ENCODE measurements at regions not wholly inside any gene's neighbourhood (a gene's known extent, or its start where the extent isn't known, plus 50 kb on each side); places are given as distances from the start of the nearest gene placed in this dataset.

DNA sequence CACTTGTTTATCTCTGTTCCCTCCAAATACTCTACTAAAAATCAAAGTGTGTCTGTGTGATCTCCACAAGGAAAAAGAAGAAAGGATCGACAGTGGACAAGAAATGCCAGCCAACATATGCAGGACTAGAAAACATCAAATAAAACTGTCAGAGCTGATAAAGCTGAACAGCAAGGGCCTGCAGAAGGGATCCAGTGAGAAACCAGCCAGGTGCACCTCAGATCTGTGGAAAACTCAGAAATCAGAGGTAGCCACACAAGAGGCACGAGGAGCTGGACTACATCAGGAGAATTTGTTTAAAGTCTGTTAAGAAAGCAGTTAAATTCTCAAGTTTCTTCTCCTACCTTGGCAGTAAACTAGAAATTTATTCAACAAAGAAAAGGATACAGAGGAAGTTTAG lies 135.2 kb downstream of the SUCLG1 start:
- H3K27me3 ChIP-seq (ENCODE audit: insufficient read depth, poor library complexity, severe bottlenecking): peaks cover 7% of the 10 kb centered on the region
- no peaks in the 10 kb centered on the region for H3K4me1 ChIP-seq (ENCODE audit: insufficient read depth, poor library complexity, severe bottlenecking)
- H3K27ac ChIP-seq (ENCODE audit: poor library complexity, severe bottlenecking): no peak overlapping the region
- no peaks in the 10 kb centered on the region for H3K9me3 ChIP-seq (ENCODE audit: severe bottlenecking)
- DNase-seq (ENCODE audit: low spot score) (no peak), ATAC-seq (ENCODE audit: low read depth) (no peak)
- no peaks in the 10 kb centered on the region for H3K36me3 ChIP-seq (ENCODE audit: low read depth)
- H3K4me3 ChIP-seq (ENCODE audit: severe bottlenecking): no peak overlapping the region
- TF ChIP-seq, protein P1, sequence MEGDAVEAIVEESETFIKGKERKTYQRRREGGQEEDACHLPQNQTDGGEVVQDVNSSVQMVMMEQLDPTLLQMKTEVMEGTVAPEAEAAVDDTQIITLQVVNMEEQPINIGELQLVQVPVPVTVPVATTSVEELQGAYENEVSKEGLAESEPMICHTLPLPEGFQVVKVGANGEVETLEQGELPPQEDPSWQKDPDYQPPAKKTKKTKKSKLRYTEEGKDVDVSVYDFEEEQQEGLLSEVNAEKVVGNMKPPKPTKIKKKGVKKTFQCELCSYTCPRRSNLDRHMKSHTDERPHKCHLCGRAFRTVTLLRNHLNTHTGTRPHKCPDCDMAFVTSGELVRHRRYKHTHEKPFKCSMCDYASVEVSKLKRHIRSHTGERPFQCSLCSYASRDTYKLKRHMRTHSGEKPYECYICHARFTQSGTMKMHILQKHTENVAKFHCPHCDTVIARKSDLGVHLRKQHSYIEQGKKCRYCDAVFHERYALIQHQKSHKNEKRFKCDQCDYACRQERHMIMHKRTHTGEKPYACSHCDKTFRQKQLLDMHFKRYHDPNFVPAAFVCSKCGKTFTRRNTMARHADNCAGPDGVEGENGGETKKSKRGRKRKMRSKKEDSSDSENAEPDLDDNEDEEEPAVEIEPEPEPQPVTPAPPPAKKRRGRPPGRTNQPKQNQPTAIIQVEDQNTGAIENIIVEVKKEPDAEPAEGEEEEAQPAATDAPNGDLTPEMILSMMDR (IDR thresholded peaks at IDR 0.05; ENCODE audit: poor library complexity, severe bottlenecking): no peak

DNA sequence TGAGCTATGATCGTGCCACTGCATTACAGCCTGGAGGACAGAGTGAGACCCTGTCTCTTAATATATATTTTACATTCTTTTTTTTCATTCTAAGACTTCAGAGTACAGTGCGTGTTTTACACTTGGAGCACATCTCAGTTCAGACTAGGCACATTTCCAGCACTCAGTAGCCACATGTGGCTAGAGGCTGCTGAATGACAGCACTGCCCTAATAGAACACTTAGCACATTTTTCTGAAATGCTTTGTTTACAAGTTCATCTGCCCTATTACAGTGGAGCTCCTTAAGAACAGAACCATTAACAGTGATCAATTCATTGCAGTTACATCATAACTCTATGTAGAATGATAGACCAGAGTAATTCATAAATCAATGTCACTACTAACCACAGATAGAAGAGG lies 138.1 kb downstream of the SUCLG1 start:
- Histone ChIP-seq H3K36me3 (ENCODE audit: low read depth) (no peaks in the 10 kb centered on the region), H3K27ac (ENCODE audit: poor library complexity, severe bottlenecking) (no peak overlapping the region), H3K27me3 (ENCODE audit: insufficient read depth, poor library complexity, severe bottlenecking) (peaks cover 7% of the 10 kb centered on the region), H3K4me3 (ENCODE audit: severe bottlenecking) (no peak overlapping the region), H3K9me3 (ENCODE audit: severe bottlenecking) (no peaks in the 10 kb centered on the region), H3K4me1 (ENCODE audit: insufficient read depth, poor library complexity, severe bottlenecking) (no peaks in the 10 kb centered on the region)
- ATAC-seq (ENCODE audit: low read depth): no peak
- no peak for DNase-seq (ENCODE audit: low spot score)
- TF ChIP-seq, protein P1 (IDR thresholded peaks at IDR 0.05; ENCODE audit: poor library complexity, severe bottlenecking): no peak

DNA sequence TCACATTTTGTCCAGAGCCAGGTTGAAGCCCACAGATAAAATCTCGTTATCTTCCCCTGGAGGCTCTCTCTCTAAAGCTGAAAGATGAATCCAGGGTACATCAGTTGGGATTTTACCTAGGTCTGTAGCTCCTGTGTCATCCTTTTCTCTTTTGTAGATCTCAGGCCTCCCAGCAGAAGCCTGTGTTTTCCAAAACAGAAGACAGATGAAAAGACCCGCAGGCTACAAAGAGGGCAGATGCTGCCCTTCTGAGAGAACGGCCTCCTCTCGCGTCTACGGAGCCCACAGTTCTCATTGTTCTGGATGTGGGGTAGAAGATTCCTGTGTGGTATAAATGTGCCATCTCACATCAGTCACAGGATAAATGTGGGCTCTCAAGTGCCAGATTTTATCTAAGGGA lies 139.5 kb downstream of the SUCLG1 start:
- TF ChIP-seq, protein P1 (IDR thresholded peaks at IDR 0.05; ENCODE audit: poor library complexity, severe bottlenecking): no peak
- no peak overlapping the region for H3K27ac ChIP-seq (ENCODE audit: poor library complexity, severe bottlenecking)
- ATAC-seq (ENCODE audit: low read depth): no peak
- no peak overlapping the region for H3K4me3 ChIP-seq (ENCODE audit: severe bottlenecking)
- H3K27me3 ChIP-seq (ENCODE audit: insufficient read depth, poor library complexity, severe bottlenecking): peaks cover 7% of the 10 kb centered on the region
- H3K9me3 ChIP-seq (ENCODE audit: severe bottlenecking): no peaks in the 10 kb centered on the region
- no peaks in the 10 kb centered on the region for H3K4me1 ChIP-seq (ENCODE audit: insufficient read depth, poor library complexity, severe bottlenecking)
- no peak for DNase-seq (ENCODE audit: low spot score)
- no peaks in the 10 kb centered on the region for H3K36me3 ChIP-seq (ENCODE audit: low read depth)

DNA sequence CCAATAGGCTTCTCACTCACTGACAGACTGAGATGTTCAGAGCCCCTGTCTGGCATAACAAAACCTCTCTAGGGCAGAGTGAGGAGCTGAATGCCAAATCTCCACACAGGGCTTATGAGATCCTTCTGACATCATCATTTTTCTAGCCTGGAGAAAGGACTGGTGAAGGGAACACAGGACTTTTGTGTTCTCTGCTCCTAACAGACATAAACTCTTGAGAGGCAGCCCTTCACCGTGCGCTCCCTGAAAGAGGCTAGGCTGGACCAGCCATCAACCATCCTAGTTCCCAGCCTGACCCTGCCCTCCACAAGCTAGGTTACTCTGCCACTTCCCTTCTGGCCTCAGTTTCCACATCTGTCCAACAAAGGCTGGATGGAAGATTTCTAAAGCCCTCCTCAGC lies 141.9 kb downstream of the SUCLG1 start:
- Histone ChIP-seq H3K4me1 (ENCODE audit: insufficient read depth, poor library complexity, severe bottlenecking) (no peaks in the 10 kb centered on the region), H3K36me3 (ENCODE audit: low read depth) (no peaks in the 10 kb centered on the region), H3K27me3 (ENCODE audit: insufficient read depth, poor library complexity, severe bottlenecking) (no peaks in the 10 kb centered on the region), H3K4me3 (ENCODE audit: severe bottlenecking) (no peak overlapping the region), H3K9me3 (ENCODE audit: severe bottlenecking) (no peaks in the 10 kb centered on the region), H3K27ac (ENCODE audit: poor library complexity, severe bottlenecking) (no peak overlapping the region)
- TF ChIP-seq, protein P1 (IDR thresholded peaks at IDR 0.05; ENCODE audit: poor library complexity, severe bottlenecking): no peak
- DNase-seq (ENCODE audit: low spot score) (no peak), ATAC-seq (ENCODE audit: low read depth) (no peak)

DNA sequence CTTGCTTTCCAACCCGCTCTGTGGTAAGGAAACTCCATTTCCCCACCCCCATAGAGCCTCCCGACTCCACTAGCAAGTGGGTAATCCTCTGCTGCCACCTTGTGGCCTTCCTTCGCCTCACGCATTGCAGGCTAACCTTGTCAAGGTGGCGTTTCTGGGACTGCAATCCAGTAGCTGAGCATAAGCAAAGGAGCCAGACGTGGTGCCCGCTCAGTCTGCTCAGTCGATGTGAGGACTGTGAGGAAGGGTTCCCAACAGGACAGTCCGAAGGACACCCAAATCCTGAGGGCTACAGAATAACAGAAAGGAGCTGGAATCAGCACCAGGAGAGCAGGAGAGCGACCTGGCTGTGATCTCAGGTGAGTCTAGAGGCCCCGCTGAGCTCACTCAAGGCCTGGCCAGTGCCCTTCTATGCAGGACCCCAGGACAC lies 144.2 kb downstream of the SUCLG1 start:
- no peaks in the 10 kb centered on the region for H3K4me1 ChIP-seq (ENCODE audit: insufficient read depth, poor library complexity, severe bottlenecking)
- H3K27me3 ChIP-seq (ENCODE audit: insufficient read depth, poor library complexity, severe bottlenecking): no peaks in the 10 kb centered on the region
- DNase-seq (ENCODE audit: low spot score) (peak; percentile 72), ATAC-seq (ENCODE audit: low read depth) (peak; percentile 92)
- TF ChIP-seq, protein P1 (IDR thresholded peaks at IDR 0.05; ENCODE audit: poor library complexity, severe bottlenecking): peak; percentile 91
- H3K36me3 ChIP-seq (ENCODE audit: low read depth): no peaks in the 10 kb centered on the region
- no peaks in the 10 kb centered on the region for H3K9me3 ChIP-seq (ENCODE audit: severe bottlenecking)
- H3K27ac ChIP-seq (ENCODE audit: poor library complexity, severe bottlenecking): no peak overlapping the region
- H3K4me3 ChIP-seq (ENCODE audit: severe bottlenecking): no peak overlapping the region

All from RWPE2 (cell line).